Large intestine (tissue), 3 donors: ENCODE measurements at regions not wholly inside any gene's neighbourhood (a gene's known extent, or its start where the extent isn't known, plus 50 kb on each side); places are given as distances from the start of the nearest gene placed in this dataset.
A peak's percentile ranks its signal among the peaks of the same experiment; 100 is the strongest.

Experiments
- DNase-seq, 2 donors: peaks; one replicate each; pipeline versions ENCODE4 v3.0.0 to v3.0.0-alpha.2; 2013
- H3K27ac ChIP-seq: one replicate; pipeline ENCODE4 v1.5.1; 2013; ENCODE audit warnings: low read length
- H3K27me3 ChIP-seq: 2 replicates; pipeline ENCODE4 v1.6.1; 2013; ENCODE audit warnings: low read length; ENCODE audit not compliant: control insufficient read depth, insufficient read depth
- H3K36me3 ChIP-seq: 2 replicates; pipeline ENCODE4 v1.6.1; 2013; ENCODE audit warnings: low read length; ENCODE audit not compliant: control insufficient read depth, insufficient read depth
- H3K4me1 ChIP-seq: one replicate; pipeline ENCODE4 v1.6.1; 2013; ENCODE audit warnings: low read length; ENCODE audit not compliant: control insufficient read depth, insufficient read depth
- H3K4me3 ChIP-seq: one replicate; pipeline ENCODE4 v1.5.1; 2013; ENCODE audit warnings: low read length
- H3K9me3 ChIP-seq: one replicate; pipeline ENCODE4 v1.6.1; 2013; ENCODE audit warnings: mild to moderate bottlenecking, low read depth, low read length, moderate library complexity; ENCODE audit not compliant: control insufficient read depth
- WGBS: methylation state at CpG from one replicate; pipeline ENCODE4 v1.1.5; 2013; ENCODE audit warnings: low lambda C conversion rate; ENCODE audit not compliant: insufficient coverage; 5-methylcytosine and 5-hydroxymethylcytosine counted together

DNA sequence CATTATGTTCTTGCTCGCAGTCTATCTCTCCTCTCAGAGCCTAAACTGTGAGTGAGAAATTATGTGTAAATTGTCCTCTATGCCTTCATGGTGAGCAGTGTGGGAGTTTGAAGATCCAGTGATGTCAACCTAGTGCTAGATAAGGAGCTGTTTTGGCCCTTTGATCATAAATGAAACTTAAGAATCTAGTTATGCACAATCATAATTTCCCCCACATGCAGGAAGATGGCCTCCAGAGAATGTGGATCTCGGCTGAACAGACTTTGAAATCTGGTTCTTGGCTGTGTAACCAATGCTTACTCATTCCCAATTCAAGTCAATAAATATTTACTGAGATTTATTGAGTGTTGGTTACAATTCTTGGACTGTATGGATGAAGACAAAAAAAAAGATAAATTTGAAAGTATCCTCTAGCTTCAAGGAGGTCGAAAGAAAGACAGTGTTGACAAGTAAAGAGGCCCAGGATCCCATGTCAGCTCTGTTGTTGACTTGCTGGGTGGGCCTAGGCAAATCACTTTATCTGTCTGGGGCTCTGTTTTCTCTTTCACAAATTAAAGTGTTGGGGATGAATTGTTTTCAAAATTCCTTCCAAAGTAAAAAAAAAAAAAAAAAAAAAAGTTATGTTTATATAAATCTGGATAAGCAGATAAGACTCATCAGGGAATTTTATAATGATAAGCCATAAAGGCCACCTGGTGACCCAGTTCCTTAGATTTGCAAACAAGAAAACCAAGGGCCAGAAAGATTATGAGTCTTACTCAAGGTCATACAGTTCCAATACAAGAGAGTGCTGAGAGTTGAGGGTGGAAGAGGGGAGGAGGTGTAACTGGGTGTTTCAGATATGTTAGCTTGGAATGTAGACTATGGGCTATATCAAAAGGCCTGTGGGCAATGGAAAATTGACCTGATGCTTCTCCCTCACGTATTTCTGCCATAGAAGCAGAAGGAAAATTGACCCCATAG, 969.9 kb downstream of the KCNMA1 start:
- Histone ChIP-seq H3K4me1 (no peaks in the 10 kb centered on the region), H3K27ac (no peak overlapping the region), H3K27me3 (no peaks in the 10 kb centered on the region), H3K9me3 (no peaks in the 10 kb centered on the region), H3K36me3 (no peaks in the 10 kb centered on the region), H3K4me3 (no peak overlapping the region)
- WGBS = 63% methylated on average over 3 of the region's 4 CpGs
- no peak for DNase-seq

DNA sequence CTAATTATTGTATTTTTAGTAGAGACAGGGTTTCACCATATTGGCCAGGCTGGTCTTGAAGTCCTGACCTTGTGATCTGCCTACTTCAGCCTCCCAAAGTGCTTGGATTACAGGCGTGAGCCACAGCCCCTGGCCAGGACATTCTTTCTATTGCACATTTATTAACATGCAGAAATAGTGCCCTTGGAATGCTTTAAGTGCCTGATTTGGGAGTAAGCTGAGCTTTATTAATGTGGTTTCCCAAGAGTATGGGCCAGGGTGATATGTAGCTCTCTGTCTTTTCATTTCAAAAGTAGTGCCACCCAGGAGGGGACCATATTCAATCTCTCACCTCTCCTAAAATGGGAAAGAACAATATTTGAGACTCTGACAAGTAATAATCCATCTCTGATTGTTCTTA, 970.7 kb downstream of the KCNMA1 start:
- Histone ChIP-seq H3K4me3 (no peak overlapping the region), H3K9me3 (no peaks in the 10 kb centered on the region), H3K27me3 (no peaks in the 10 kb centered on the region), H3K27ac (no peak overlapping the region), H3K36me3 (no peaks in the 10 kb centered on the region), H3K4me1 (no peaks in the 10 kb centered on the region)
- DNase-seq = no peak
- no CpG with 5 or more reads among the region's 1 CpG for WGBS

DNA sequence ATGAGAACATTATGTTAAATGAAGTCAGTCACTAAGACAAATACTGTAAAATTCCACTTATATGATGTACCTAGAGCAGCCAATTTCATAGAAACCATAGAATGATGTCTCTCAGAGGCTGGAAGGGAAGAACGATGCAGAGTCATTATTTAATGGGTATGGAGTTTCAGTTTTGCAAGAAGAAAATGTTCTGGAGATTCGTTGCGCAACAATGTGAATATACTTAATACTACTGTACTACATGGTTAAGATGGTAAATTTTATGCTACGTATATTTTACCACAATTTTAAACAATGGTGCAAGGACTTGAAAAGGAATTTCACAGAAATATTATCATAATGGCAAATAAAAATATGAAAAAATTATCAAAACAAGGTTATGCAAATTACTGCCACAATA, 972.6 kb downstream of the KCNMA1 start:
- Histone ChIP-seq H3K4me1 (no peaks in the 10 kb centered on the region), H3K27ac (no peak overlapping the region), H3K4me3 (no peak overlapping the region), H3K27me3 (no peaks in the 10 kb centered on the region), H3K9me3 (no peaks in the 10 kb centered on the region), H3K36me3 (no peaks in the 10 kb centered on the region)
- DNase-seq = no peak
- WGBS = 100% methylated on average over 3 of the region's 4 CpGs

DNA sequence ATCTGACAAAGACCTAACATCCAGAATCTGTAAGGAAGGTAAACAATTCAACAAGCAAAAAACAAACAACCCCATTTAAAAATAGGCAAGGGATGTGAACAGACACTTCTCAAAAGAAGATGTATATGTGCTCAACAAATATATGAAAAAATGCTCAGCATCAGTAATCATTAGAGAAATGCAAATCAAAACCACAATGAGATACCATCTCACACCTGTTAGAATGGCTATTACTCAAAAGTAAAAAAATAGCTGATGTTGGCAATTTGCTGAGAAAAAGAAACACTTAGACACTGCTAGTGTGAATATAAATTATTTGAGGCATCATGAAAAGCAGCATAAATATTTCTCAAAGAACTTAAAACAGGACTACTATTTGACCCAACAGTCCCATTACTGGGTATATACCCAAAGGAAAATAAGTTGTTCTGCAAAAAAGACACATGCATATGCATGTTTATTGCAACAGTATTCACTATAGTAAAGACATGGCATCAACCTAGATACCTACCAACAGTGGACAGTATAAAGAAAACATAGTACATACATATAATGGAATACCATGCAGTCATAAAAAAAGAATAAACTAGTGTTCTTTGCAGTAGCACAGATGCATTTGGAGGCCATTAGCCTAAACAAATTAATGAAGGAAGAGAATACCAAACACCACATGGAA, 980.1 kb downstream of the KCNMA1 start:
- H3K27ac ChIP-seq = no peak overlapping the region
- no peaks in the 10 kb centered on the region for H3K27me3 ChIP-seq

DNA sequence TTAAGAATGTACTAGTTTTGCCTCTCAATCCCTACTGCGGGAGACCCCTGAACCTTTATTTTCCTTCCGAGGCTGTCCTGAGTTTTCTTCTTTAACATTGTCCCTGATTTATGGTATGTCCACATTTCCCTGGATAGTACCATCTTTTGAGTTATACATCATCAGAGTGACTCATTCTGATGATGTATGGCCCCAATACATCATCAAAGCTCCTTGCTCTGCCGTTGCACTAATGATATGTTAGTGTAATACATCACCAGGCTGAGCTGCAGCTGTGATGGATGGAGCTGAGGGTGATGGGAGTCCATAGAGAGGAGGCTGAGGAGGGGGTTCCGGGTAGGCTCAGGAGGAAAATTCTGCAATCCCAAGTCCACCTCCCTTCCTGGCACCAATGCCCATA, 986.5 kb downstream of the KCNMA1 start:
- H3K36me3 ChIP-seq = no peaks in the 10 kb centered on the region
- peaks cover 6% of the 10 kb centered on the region for H3K4me1 ChIP-seq
- 71% methylated on average over 1 of the region's 4 CpGs for WGBS
- DNase-seq = no peak
- H3K9me3 ChIP-seq = no peaks in the 10 kb centered on the region
- H3K27ac ChIP-seq = no peak overlapping the region
- H3K4me3 ChIP-seq = no peak overlapping the region
- no peaks in the 10 kb centered on the region for H3K27me3 ChIP-seq

More for the DNA sequence above, 980.1 kb downstream of the KCNMA1 start:
- Histone ChIP-seq H3K36me3 (no peaks in the 10 kb centered on the region), H3K9me3 (no peaks in the 10 kb centered on the region), H3K4me1 (no peaks in the 10 kb centered on the region), H3K4me3 (no peak overlapping the region)
- no peak for DNase-seq

DNA sequence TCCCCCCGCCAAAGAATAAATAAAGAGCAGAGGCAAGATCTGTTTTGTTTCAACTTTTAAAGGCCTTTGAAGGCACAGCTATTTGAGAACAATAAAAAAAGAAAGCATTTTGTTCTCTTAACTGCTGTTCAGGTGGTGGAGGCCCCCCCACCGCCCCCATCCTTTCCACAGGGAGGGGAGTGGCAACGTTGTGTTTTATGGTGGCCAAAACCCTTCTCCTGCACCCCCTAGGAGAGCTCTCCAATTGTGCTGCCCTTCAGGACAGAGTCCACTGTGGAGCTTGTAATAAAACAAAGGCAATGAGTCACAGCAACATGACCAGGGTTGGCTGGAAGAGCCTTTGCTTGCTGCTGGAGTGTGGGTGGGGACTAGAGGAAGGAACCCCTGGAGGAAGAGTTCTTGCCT, 987.9 kb downstream of the KCNMA1 start:
- no peaks in the 10 kb centered on the region for H3K36me3 ChIP-seq
- 14% methylated on average over 1 of the region's 3 CpGs for WGBS
- H3K4me3 ChIP-seq = no peak overlapping the region
- H3K27me3 ChIP-seq = no peaks in the 10 kb centered on the region
- H3K9me3 ChIP-seq = no peaks in the 10 kb centered on the region
- H3K27ac ChIP-seq = no peak overlapping the region
- H3K4me1 ChIP-seq = peaks cover 6% of the 10 kb centered on the region
- peak; percentile 62 to 78 for DNase-seq

DNA sequence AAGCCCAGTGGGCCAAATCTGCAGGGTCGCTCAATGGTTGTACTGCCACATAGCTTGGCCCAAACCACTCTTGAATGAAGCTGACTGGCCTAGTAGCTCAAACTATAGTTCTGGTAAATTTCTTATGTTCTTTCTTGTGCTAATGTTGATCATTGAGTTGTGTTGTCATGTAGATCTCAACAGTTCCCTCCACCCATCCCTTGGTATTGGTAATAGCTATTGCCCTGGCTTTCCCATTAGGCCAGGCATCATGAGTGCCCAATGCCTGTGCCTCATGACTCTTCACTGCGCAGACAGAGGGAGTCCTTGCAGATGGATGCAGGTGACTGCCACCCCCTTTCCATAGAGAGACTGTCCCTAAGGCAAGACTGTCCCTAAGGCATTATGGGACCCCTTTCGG, 988.4 kb downstream of the KCNMA1 start:
- DNase-seq = no peak
- Histone ChIP-seq H3K4me3 (no peak overlapping the region), H3K27ac (no peak overlapping the region), H3K9me3 (no peaks in the 10 kb centered on the region), H3K27me3 (no peaks in the 10 kb centered on the region), H3K36me3 (no peaks in the 10 kb centered on the region), H3K4me1 (peaks cover 6% of the 10 kb centered on the region)
- 0% methylated on average over 1 of the region's 3 CpGs for WGBS

DNA sequence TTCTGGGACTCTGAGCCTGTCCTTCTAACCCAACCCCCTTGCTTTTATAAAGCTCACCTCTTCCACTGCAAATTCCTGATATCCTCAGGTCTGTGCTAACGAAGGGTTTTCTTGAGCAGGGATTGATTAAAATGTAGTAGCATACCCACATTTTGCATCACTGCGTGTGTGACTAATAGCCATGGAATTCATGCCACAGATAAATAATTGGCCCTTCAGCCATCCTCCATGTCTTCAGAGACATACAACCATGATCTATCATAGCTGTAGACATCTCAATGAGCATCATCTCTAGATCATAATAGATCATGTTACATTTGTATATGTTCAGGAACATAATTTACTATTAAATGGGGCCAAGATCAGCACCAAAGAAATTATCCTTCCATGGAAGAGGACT, 990.3 kb downstream of the KCNMA1 start:
- H3K27ac ChIP-seq = no peak overlapping the region
- no peak for DNase-seq
- H3K36me3 ChIP-seq = no peaks in the 10 kb centered on the region
- no peaks in the 10 kb centered on the region for H3K27me3 ChIP-seq
- H3K9me3 ChIP-seq = no peaks in the 10 kb centered on the region
- peaks cover 6% of the 10 kb centered on the region for H3K4me1 ChIP-seq
- no CpG with 5 or more reads among the region's 2 CpGs for WGBS
- H3K4me3 ChIP-seq = no peak overlapping the region

DNA sequence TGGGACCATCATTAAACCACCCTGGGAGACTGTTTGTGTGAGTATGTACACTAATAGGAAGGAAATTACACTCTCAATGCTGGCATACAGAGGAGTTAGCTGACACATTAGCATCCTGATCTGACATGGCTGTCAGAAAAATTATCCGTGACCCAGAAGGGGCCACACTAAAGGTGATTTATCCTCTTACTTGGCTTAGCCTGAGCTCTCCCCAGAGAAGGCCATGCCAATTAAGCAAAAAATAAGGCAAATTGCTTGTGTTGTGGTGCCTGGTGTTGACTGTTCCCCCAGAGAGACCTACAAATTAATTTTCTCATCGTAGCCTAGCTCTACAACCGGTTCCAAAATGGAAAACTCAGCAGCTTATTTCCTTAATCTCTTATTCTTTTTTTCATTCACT, 992.3 kb downstream of the KCNMA1 start:
- Histone ChIP-seq H3K4me3 (no peak overlapping the region), H3K27ac (no peak overlapping the region), H3K4me1 (peaks cover 6% of the 10 kb centered on the region), H3K9me3 (no peaks in the 10 kb centered on the region), H3K36me3 (no peaks in the 10 kb centered on the region), H3K27me3 (no peaks in the 10 kb centered on the region)
- DNase-seq = no peak
- 88% methylated on average over 2 of the region's 3 CpGs for WGBS

DNA sequence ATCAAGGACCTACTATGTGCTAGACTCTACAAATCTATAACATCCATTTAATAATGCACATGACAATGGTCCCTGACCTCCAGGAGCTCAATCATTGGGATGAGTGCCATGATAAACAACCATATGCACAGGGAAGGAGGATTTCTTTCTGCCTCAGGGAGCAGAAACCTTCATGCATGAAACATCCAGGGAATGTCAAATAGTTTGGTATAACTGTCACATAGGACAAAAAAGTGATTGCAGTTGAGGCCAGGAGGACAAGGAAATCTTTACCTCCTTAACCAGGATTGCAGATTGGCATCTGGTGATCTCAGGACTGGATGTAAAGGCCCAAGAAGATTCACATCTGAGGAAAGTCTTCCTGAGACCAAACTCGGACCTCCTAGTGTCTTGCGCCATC, 993.1 kb downstream of the KCNMA1 start:
- no CpG with 5 or more reads among the region's 2 CpGs for WGBS
- Histone ChIP-seq H3K27ac (no peak overlapping the region), H3K27me3 (no peaks in the 10 kb centered on the region), H3K4me3 (no peak overlapping the region), H3K9me3 (no peaks in the 10 kb centered on the region), H3K36me3 (no peaks in the 10 kb centered on the region), H3K4me1 (peaks cover 2% of the 10 kb centered on the region)
- no peak for DNase-seq
